ENCODE measurements at regions not wholly inside any gene's neighbourhood (a gene's known extent, or its start where the extent isn't known, plus 50 kb on each side); places are given as distances from the start of the nearest gene placed in this dataset.

GRCh38 chr3:180223268-180223667 is 186.5 kb upstream of the PEX5L start:
- Histone ChIP-seq H3K27ac (no peak overlapping the region), H3K36me3 (no peaks in the 10 kb centered on the region), H3K4me1 (no peaks in the 10 kb centered on the region), H3K9me3 (peaks cover 8 to 9% of the 10 kb centered on the region in 2 donors), H3K27me3 (no peaks in the 10 kb centered on the region), H3K4me3 (no peak overlapping the region)
- TF ChIP-seq POLR2A (IDR thresholded peaks at IDR 0.05), result no peak
- TF ChIP-seq POLR2AphosphoS5 (IDR thresholded peaks at IDR 0.05), result no peak
- DNase-seq (ENCODE audit: low spot score in 2 of 2), result no peak
- intact Hi-C loops (cut with DNase I; ENCODE audit: low total_unique reads), result no loop called here

- H3K4me1 ChIP-seq, result no peaks in the 10 kb centered on the region
- no peak for TF ChIP-seq CTCF (IDR thresholded peaks at IDR 0.05)
- H3K27me3 ChIP-seq, result no peaks in the 10 kb centered on the region
- DNase-seq (ENCODE audit: low spot score in 2 of 2), result no peak
- H3K4me3 ChIP-seq, result no peak overlapping the region
- no peaks in the 10 kb centered on the region for H3K36me3 ChIP-seq
- intact Hi-C loops (cut with DNase I; ENCODE audit: low total_unique reads), result no loop called here
- H3K9me3 ChIP-seq, result peaks cover 38 to 42% of the 10 kb centered on the region in 2 donors
- no peak overlapping the region for H3K27ac ChIP-seq
Observed at GRCh38 chr3:180229113-180229512, 192.4 kb upstream of the PEX5L start.

- H3K27ac ChIP-seq, result no peak overlapping the region
- H3K4me3 ChIP-seq, result no peak overlapping the region
- no peaks in the 10 kb centered on the region for H3K36me3 ChIP-seq
- intact Hi-C loops (cut with DNase I; ENCODE audit: low total_unique reads), result no loop called here
- H3K27me3 ChIP-seq, result no peaks in the 10 kb centered on the region
- no peaks in the 10 kb centered on the region for H3K9me3 ChIP-seq
- no peaks in the 10 kb centered on the region for H3K4me1 ChIP-seq
- TF ChIP-seq POLR2AphosphoS5 (IDR thresholded peaks at IDR 0.05) (no peak), CTCF (IDR thresholded peaks at IDR 0.05) (no peak), POLR2A (IDR thresholded peaks at IDR 0.05) (no peak)
- no peak for DNase-seq (ENCODE audit: low spot score in 2 of 2)
Observed at GRCh38 chr3:180239939-180240338, 203.2 kb upstream of the PEX5L start.

- intact Hi-C loops (cut with DNase I; ENCODE audit: low total_unique reads), result no loop called here
- TF ChIP-seq CTCF (IDR thresholded peaks at IDR 0.05) (no peak), POLR2AphosphoS5 (IDR thresholded peaks at IDR 0.05) (no peak), POLR2A (IDR thresholded peaks at IDR 0.05) (no peak)
Observed at GRCh38 chr3:180246688-180247195, 210.0 kb upstream of the PEX5L start.

GRCh38 chr3:180250172-180250571 is 213.4 kb upstream of the PEX5L start:
- TF ChIP-seq POLR2A (IDR thresholded peaks at IDR 0.05) (no peak), CTCF (IDR thresholded peaks at IDR 0.05) (no peak), POLR2AphosphoS5 (IDR thresholded peaks at IDR 0.05) (no peak)

More at GRCh38 chr3:180246688-180247195, 210.0 kb upstream of the PEX5L start:
- H3K36me3 ChIP-seq, result no peaks in the 10 kb centered on the region
- no peak overlapping the region for H3K4me3 ChIP-seq
- no peaks in the 10 kb centered on the region for H3K27me3 ChIP-seq
- H3K4me1 ChIP-seq, result no peaks in the 10 kb centered on the region
- H3K27ac ChIP-seq, result no peak overlapping the region
- H3K9me3 ChIP-seq, result no peaks in the 10 kb centered on the region
- no peak for DNase-seq (ENCODE audit: low spot score in 2 of 2)

GRCh38 chr3:180252683-180253082 is 215.9 kb upstream of the PEX5L start:
- Histone ChIP-seq H3K9me3 (no peaks in the 10 kb centered on the region), H3K27ac (no peak overlapping the region), H3K27me3 (no peaks in the 10 kb centered on the region), H3K4me1 (no peaks in the 10 kb centered on the region), H3K36me3 (no peaks in the 10 kb centered on the region), H3K4me3 (no peak overlapping the region)
- TF ChIP-seq CTCF (IDR thresholded peaks at IDR 0.05), result no peak
- TF ChIP-seq POLR2AphosphoS5 (IDR thresholded peaks at IDR 0.05), result no peak
- no peak for TF ChIP-seq POLR2A (IDR thresholded peaks at IDR 0.05)
- no peak for DNase-seq (ENCODE audit: low spot score in 2 of 2)
- intact Hi-C loops (cut with DNase I; ENCODE audit: low total_unique reads), result no loop called here

More at GRCh38 chr3:180250172-180250571, 213.4 kb upstream of the PEX5L start:
- no peaks in the 10 kb centered on the region for H3K36me3 ChIP-seq
- no peaks in the 10 kb centered on the region for H3K9me3 ChIP-seq
- no peak for DNase-seq (ENCODE audit: low spot score in 2 of 2)
- no peaks in the 10 kb centered on the region for H3K4me1 ChIP-seq
- intact Hi-C loops (cut with DNase I; ENCODE audit: low total_unique reads), result no loop called here
- no peak overlapping the region for H3K27ac ChIP-seq
- no peak overlapping the region for H3K4me3 ChIP-seq
- no peaks in the 10 kb centered on the region for H3K27me3 ChIP-seq
